ENCODE measurements at regions not wholly inside any gene's neighbourhood (a gene's known extent, or its start where the extent isn't known, plus 50 kb on each side); places are given as distances from the start of the nearest gene placed in this dataset.
"Not testable (repeated sequence)": the region's sequence is repeated elsewhere in the genome, so short reads cannot be mapped to it uniquely, and the experiment has no call there.

DNA sequence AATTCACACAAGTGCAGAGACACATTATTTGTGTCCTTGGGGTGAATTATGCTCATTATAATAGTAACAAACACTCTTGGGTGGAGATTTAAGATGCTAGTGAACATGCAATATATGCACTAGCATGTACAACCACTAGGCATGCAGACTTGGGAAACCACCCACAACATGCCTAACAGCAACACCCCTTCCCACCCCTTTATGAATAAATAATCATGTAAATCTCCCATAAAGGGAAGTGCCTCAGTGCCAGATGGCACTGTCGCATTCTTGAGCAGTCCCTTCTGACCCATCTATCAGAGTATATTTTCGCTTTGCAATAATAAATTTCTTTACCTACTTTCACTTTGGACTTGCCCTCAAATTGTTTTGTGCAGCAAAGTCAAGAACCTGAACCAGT is 1362.2 kb downstream of the OLFM4 start:
- no peaks in the 10 kb centered on the region for H3K9me3 ChIP-seq (ENCODE audit: insufficient read depth, low read depth, low read length)
- H3K27me3 ChIP-seq (ENCODE audit: insufficient read depth, low read length) = peaks cover 48% of the 10 kb centered on the region
- H3K9ac ChIP-seq (ENCODE audit: low read depth, low read length) = no peak overlapping the region
- H3K36me3 ChIP-seq (ENCODE audit: insufficient read depth, low read length) = no peaks in the 10 kb centered on the region
- peaks cover 14% of the 10 kb centered on the region for H3K4me1 ChIP-seq (ENCODE audit: insufficient read depth, low read length)
- no peak overlapping the region for H3K4me3 ChIP-seq (ENCODE audit: low read length)
- 98% methylated on average over 2 of the region's 2 CpGs for WGBS
- no peak overlapping the region for H3K27ac ChIP-seq (ENCODE audit: low read depth, low read length)

DNA sequence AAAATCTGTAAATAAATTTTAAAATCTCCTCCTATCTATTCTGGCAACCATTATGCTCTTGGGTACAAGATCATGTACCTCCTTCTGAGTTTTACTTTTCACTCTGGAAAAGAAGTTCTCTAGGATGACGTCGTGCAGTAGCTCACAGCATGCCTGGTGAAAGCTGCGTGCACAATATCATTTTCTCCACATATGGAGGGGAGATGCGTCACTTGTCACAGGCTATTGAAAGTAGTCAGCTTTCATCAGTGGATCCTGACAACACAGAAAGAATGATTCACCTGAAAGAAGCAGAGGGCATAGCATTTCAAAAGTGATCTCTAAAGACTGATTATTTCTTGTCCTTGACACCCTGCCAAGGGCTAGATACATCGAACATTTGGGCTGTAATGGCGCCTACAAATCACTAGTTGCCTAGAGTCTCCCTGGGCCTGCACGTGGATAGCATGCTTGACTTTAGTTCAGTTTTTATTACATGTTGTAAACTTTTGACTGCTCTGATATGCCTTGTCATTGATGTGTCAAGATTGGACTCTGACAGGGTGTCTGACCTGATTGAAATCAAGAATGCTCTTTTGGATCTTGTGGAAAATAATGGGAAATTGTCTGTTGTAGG is 1365.6 kb downstream of the OLFM4 start:
- Histone ChIP-seq H3K27me3 (ENCODE audit: insufficient read depth, low read length) (peaks cover 16% of the 10 kb centered on the region), H3K4me3 (ENCODE audit: low read length) (no peak overlapping the region), H3K27ac (ENCODE audit: low read depth, low read length) (no peak overlapping the region), H3K36me3 (ENCODE audit: insufficient read depth, low read length) (no peaks in the 10 kb centered on the region), H3K9me3 (ENCODE audit: insufficient read depth, low read depth, low read length) (no peaks in the 10 kb centered on the region), H3K4me1 (ENCODE audit: insufficient read depth, low read length) (no peaks in the 10 kb centered on the region; the same call in 1 of the 2 replicates), H3K9ac (ENCODE audit: low read depth, low read length) (no peak overlapping the region)
- 77% methylated on average over 7 of the region's 7 CpGs for WGBS

DNA sequence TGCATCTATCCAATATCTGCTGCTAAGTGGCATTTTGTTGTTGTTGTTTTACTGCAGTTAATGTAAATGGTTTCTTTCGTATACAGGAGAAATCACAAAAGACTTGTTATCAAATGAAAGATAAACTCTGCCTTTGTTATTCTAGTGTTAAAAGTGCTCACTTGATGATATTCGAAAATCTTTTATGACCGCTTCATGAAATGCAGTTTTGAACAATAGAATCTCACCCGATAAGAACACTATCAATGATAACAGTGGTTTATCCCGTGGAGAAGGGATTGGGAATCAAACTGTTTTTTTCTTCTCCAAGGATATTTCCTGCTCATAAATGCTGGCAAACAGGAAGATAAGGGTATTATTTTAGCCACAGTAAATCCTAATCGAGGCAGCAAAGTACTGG is 1366.3 kb downstream of the OLFM4 start:
- Histone ChIP-seq H3K9ac (ENCODE audit: low read depth, low read length) (no peak overlapping the region), H3K36me3 (ENCODE audit: insufficient read depth, low read length) (no peaks in the 10 kb centered on the region), H3K4me3 (ENCODE audit: low read length) (no peak overlapping the region), H3K27me3 (ENCODE audit: insufficient read depth, low read length) (peaks cover 10% of the 10 kb centered on the region), H3K4me1 (ENCODE audit: insufficient read depth, low read length) (no peaks in the 10 kb centered on the region; the same call in 1 of the 2 replicates), H3K9me3 (ENCODE audit: insufficient read depth, low read depth, low read length) (no peaks in the 10 kb centered on the region), H3K27ac (ENCODE audit: low read depth, low read length) (no peak overlapping the region)
- WGBS = 94% methylated on average over 6 of the region's 6 CpGs

DNA sequence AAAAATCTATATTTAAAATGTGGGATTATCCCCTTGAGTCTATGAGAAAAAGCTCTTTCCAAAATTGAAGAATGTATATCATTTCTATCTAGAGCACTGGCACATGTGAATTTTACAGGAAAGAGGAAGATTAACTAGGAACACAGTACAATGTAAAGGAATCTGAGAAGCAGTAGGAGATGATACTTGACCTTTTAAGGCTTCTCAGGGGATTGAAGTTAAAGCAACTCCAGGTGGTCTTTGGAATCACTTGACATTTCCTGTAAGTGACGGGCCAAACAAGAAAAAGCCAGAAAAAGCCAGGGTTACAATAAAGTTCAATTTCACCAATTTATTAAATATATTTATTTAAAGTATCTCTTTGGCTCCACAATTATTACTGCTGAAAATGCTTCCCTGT is 1373.9 kb downstream of the OLFM4 start:
- H3K4me3 ChIP-seq (ENCODE audit: low read length) = no peak overlapping the region
- 33% methylated on average over 1 of the region's 1 CpG for WGBS
- H3K4me1 ChIP-seq (ENCODE audit: insufficient read depth, low read length) = peaks cover 9% of the 10 kb centered on the region
- no peaks in the 10 kb centered on the region for H3K27me3 ChIP-seq (ENCODE audit: insufficient read depth, low read length)
- H3K9ac ChIP-seq (ENCODE audit: low read depth, low read length) = no peak overlapping the region
- no peak overlapping the region for H3K27ac ChIP-seq (ENCODE audit: low read depth, low read length)
- H3K9me3 ChIP-seq (ENCODE audit: insufficient read depth, low read depth, low read length) = no peaks in the 10 kb centered on the region
- H3K36me3 ChIP-seq (ENCODE audit: insufficient read depth, low read length) = 0 out of 2 replicates have a peak, but pooled peaks cover 3% of the 10 kb centered on the region

GRCh38 chr13:54415753-54416366 is 1387.2 kb downstream of the OLFM4 start:
- no peak overlapping the region for H3K9ac ChIP-seq (ENCODE audit: low read depth, low read length)

DNA sequence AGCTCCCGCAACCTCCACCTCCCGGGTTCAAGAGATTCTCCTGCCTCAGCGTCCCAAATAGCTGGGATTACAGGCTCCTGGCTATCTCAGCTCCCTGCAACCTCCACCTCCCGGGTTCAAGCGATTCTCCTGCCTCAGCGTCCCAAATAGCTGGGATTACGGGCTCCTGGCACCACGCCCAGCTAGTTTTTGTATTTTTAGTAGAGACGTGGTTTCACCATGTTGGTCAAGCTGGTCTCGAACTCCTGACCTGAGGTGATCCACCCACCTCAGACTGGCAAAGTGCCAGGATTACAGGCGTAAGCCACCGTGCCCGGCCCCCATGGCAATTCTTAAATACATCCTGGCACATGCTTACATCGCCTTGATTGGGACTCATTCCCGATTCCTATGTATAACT is 1394.3 kb downstream of the OLFM4 start:
- H3K36me3 ChIP-seq (ENCODE audit: insufficient read depth, low read length); H3K4me3 ChIP-seq (ENCODE audit: low read length); H3K27ac ChIP-seq (ENCODE audit: low read depth, low read length); H3K27me3 ChIP-seq (ENCODE audit: insufficient read depth, low read length); H3K4me1 ChIP-seq (ENCODE audit: insufficient read depth, low read length); H3K9me3 ChIP-seq (ENCODE audit: insufficient read depth, low read depth, low read length); H3K9ac ChIP-seq (ENCODE audit: low read depth, low read length): not testable (repeated sequence)
- 92% methylated on average over 14 of the region's 15 CpGs for WGBS

More at GRCh38 chr13:54415753-54416366, 1387.2 kb downstream of the OLFM4 start:
- Histone ChIP-seq H3K27me3 (ENCODE audit: insufficient read depth, low read length) (no peaks in the 10 kb centered on the region), H3K4me3 (ENCODE audit: low read length) (no peak overlapping the region), H3K9me3 (ENCODE audit: insufficient read depth, low read depth, low read length) (peaks cover 9% of the 10 kb centered on the region; the same call in 1 of the 2 replicates), H3K4me1 (ENCODE audit: insufficient read depth, low read length) (no peaks in the 10 kb centered on the region), H3K27ac (ENCODE audit: low read depth, low read length) (no peak overlapping the region), H3K36me3 (ENCODE audit: insufficient read depth, low read length) (no peaks in the 10 kb centered on the region)
- WGBS = 92% methylated on average over 6 of the region's 6 CpGs

GRCh38 chr13:54424344-54424743 is 1395.7 kb downstream of the OLFM4 start:
- Histone ChIP-seq H3K4me3 (ENCODE audit: low read length) (no peak overlapping the region), H3K4me1 (ENCODE audit: insufficient read depth, low read length) (no peaks in the 10 kb centered on the region; the same call in 1 of the 2 replicates), H3K27ac (ENCODE audit: low read depth, low read length) (no peak overlapping the region), H3K27me3 (ENCODE audit: insufficient read depth, low read length) (no peaks in the 10 kb centered on the region), H3K9me3 (ENCODE audit: insufficient read depth, low read depth, low read length) (no peaks in the 10 kb centered on the region), H3K36me3 (ENCODE audit: insufficient read depth, low read length) (no peaks in the 10 kb centered on the region), H3K9ac (ENCODE audit: low read depth, low read length) (no peak overlapping the region)
- WGBS = 89% methylated on average over 2 of the region's 2 CpGs

DNA sequence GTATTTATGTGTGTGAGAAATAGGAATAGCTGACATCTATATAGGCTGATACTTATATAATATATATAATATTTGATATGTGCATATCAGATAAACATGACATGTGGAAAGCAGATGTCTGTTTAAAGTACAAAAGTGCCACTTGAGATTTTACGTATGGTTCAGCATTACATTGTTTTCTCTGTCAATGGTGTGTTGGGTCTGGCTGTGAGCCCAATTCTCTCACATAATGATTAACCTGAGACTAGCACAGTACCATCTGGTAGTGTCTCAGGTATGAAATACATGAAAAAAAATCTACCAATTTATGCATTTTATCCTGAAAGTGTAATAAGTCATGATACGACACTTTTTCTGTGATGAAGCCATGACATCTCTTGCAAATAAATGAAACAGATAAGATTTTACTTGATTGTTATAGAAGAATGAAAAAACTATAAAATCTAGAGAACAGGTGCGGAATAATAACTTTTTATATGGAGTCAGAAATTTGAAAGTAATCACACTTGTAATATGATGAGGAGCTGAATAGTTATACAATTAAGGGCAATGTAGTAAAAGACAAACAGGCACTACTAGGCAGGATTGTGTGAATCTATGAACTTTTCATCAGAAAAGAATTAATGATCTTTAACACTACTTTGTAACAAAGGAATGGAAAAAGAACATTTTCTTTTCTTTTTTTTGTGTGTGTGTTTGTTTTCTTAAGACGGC is 1405.0 kb downstream of the OLFM4 start:
- no peaks in the 10 kb centered on the region for H3K9me3 ChIP-seq (ENCODE audit: insufficient read depth, low read depth, low read length)
- no peak overlapping the region for H3K9ac ChIP-seq (ENCODE audit: low read depth, low read length)
- H3K36me3 ChIP-seq (ENCODE audit: insufficient read depth, low read length) = no peaks in the 10 kb centered on the region
- H3K27me3 ChIP-seq (ENCODE audit: insufficient read depth, low read length) = no peaks in the 10 kb centered on the region
- H3K4me1 ChIP-seq (ENCODE audit: insufficient read depth, low read length) = no peaks in the 10 kb centered on the region
- no peak overlapping the region for H3K4me3 ChIP-seq (ENCODE audit: low read length)
- no peak overlapping the region for H3K27ac ChIP-seq (ENCODE audit: low read depth, low read length)
- 94% methylated on average over 3 of the region's 4 CpGs for WGBS

DNA sequence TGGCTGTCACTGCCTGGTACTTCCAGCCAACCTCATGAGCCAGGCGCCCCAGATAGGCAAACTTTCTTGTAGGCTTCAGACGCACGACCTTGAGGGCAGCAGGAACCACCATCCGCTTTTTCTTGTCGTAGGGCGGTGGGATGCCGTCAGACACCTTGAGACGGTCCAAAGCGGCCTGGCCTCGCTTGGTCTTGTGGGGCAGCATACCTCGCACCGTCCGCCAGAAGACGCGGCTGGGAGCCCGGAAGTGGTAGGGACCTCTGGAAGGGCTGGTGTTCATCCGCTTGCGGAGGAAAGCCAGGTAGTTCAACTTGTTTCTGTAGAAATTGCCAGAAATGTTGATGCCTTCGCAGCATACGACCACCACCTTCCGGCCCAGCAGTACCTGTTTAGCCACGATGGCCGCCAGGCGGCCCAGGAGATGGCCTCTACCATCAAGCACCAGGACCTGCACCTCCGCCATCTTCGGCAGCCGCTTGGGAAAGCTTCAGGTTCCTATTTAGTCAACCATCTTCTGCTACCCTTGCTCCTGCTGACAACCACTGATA is 1412.3 kb downstream of the OLFM4 start:
- H3K27ac ChIP-seq (ENCODE audit: low read depth, low read length); H3K4me1 ChIP-seq (ENCODE audit: insufficient read depth, low read length); H3K27me3 ChIP-seq (ENCODE audit: insufficient read depth, low read length): not testable (repeated sequence)

GRCh38 chr13:54445453-54445852 is 1416.8 kb downstream of the OLFM4 start:
- H3K9ac ChIP-seq (ENCODE audit: low read depth, low read length) = no peak overlapping the region
- H3K4me3 ChIP-seq (ENCODE audit: low read length) = no peak overlapping the region
- H3K9me3 ChIP-seq (ENCODE audit: insufficient read depth, low read depth, low read length) = no peaks in the 10 kb centered on the region
- H3K27me3 ChIP-seq (ENCODE audit: insufficient read depth, low read length) = no peaks in the 10 kb centered on the region
- H3K27ac ChIP-seq (ENCODE audit: low read depth, low read length) = no peak overlapping the region
- H3K36me3 ChIP-seq (ENCODE audit: insufficient read depth, low read length) = no peaks in the 10 kb centered on the region
- WGBS = 100% methylated on average over 1 of the region's 3 CpGs
- no peaks in the 10 kb centered on the region for H3K4me1 ChIP-seq (ENCODE audit: insufficient read depth, low read length)

More for the DNA sequence above, 1412.3 kb downstream of the OLFM4 start:
- WGBS = 96% methylated on average over 27 of the region's 27 CpGs
- H3K36me3 ChIP-seq (ENCODE audit: insufficient read depth, low read length); H3K4me3 ChIP-seq (ENCODE audit: low read length); H3K9ac ChIP-seq (ENCODE audit: low read depth, low read length); H3K9me3 ChIP-seq (ENCODE audit: insufficient read depth, low read depth, low read length): not testable (repeated sequence)

GRCh38 chr13:54445865-54446264 is 1417.3 kb downstream of the OLFM4 start:
- H3K9me3 ChIP-seq (ENCODE audit: insufficient read depth, low read depth, low read length) = no peaks in the 10 kb centered on the region
- no peaks in the 10 kb centered on the region for H3K27me3 ChIP-seq (ENCODE audit: insufficient read depth, low read length)
- H3K4me3 ChIP-seq (ENCODE audit: low read length) = no peak overlapping the region
- H3K27ac ChIP-seq (ENCODE audit: low read depth, low read length) = no peak overlapping the region
- no peak overlapping the region for H3K9ac ChIP-seq (ENCODE audit: low read depth, low read length)
- no peaks in the 10 kb centered on the region for H3K36me3 ChIP-seq (ENCODE audit: insufficient read depth, low read length)
- no peaks in the 10 kb centered on the region for H3K4me1 ChIP-seq (ENCODE audit: insufficient read depth, low read length)
